ENCODE measurements at regions not wholly inside any gene's neighbourhood (a gene's known extent, or its start where the extent isn't known, plus 50 kb on each side); places are given as distances from the start of the nearest gene placed in this dataset.

- Histone ChIP-seq H3K9me3 (ENCODE audit: control insufficient read depth, insufficient read depth, low read depth, low read length) (no peaks in the 10 kb centered on the region), H3K36me3 (ENCODE audit: control insufficient read depth, insufficient read depth, low read length) (no peaks in the 10 kb centered on the region), H3K27me3 (ENCODE audit: control insufficient read depth, insufficient read depth, low read length) (no peaks in the 10 kb centered on the region), H3K27ac (ENCODE audit: low read length) (no peak overlapping the region), H3K4me3 (ENCODE audit: low read depth in 2 of 2, low read length in 2 of 2) (no peak overlapping the region), H3K4me1 (ENCODE audit: control insufficient read depth, insufficient read depth, low read length) (no peaks in the 10 kb centered on the region)
- ChIA-PET CTCF (no interaction called here), POLR2A (no interaction called here)
- BruUV-seq (replicated peaks), result no TSS peak
- ATAC-seq, result no peak
- no peak for DNase-seq (ENCODE audit: low read depth, low spot score)
- in situ Hi-C loops (cut with HindIII; ENCODE audit: low pct_unique_long_range_greater_than_20kb, low sequenced_read_pairs), result no loop called here
- TF ChIP-seq, protein P1, sequence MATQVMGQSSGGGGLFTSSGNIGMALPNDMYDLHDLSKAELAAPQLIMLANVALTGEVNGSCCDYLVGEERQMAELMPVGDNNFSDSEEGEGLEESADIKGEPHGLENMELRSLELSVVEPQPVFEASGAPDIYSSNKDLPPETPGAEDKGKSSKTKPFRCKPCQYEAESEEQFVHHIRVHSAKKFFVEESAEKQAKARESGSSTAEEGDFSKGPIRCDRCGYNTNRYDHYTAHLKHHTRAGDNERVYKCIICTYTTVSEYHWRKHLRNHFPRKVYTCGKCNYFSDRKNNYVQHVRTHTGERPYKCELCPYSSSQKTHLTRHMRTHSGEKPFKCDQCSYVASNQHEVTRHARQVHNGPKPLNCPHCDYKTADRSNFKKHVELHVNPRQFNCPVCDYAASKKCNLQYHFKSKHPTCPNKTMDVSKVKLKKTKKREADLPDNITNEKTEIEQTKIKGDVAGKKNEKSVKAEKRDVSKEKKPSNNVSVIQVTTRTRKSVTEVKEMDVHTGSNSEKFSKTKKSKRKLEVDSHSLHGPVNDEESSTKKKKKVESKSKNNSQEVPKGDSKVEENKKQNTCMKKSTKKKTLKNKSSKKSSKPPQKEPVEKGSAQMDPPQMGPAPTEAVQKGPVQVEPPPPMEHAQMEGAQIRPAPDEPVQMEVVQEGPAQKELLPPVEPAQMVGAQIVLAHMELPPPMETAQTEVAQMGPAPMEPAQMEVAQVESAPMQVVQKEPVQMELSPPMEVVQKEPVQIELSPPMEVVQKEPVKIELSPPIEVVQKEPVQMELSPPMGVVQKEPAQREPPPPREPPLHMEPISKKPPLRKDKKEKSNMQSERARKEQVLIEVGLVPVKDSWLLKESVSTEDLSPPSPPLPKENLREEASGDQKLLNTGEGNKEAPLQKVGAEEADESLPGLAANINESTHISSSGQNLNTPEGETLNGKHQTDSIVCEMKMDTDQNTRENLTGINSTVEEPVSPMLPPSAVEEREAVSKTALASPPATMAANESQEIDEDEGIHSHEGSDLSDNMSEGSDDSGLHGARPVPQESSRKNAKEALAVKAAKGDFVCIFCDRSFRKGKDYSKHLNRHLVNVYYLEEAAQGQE (IDR thresholded peaks at IDR 0.05; ENCODE audit: insufficient read depth in 1 of 2, low read depth in 2 of 2, low read length in 1 of 2), result no peak
- TF ChIP-seq CTCF (IDR thresholded peaks at IDR 0.05), result no peak
- no peak for TF ChIP-seq TCF7L2 (IDR thresholded peaks at IDR 0.05; ENCODE audit: low read depth, low read length)
- TF ChIP-seq SIN3A (IDR thresholded peaks at IDR 0.05; ENCODE audit: borderline replicate concordance, insufficient read depth, low read depth, low read length), result no peak
- TF ChIP-seq POLR2AphosphoS5 (IDR thresholded peaks at IDR 0.05; ENCODE audit: low read depth, low read length), result no peak
- intact Hi-C loops (cut with micrococcal nuclease; ENCODE audit: unreplicated experiment), result no loop called here
Observed at GRCh38 chr2:21687589-21687988, 563.8 kb downstream of the TDRD15 start.

- Histone ChIP-seq H3K9me3 (ENCODE audit: control insufficient read depth, insufficient read depth, low read depth, low read length) (no peaks in the 10 kb centered on the region), H3K36me3 (ENCODE audit: control insufficient read depth, insufficient read depth, low read length) (no peaks in the 10 kb centered on the region), H3K27me3 (ENCODE audit: control insufficient read depth, insufficient read depth, low read length) (no peaks in the 10 kb centered on the region), H3K27ac (ENCODE audit: low read length) (no peak overlapping the region), H3K4me1 (ENCODE audit: control insufficient read depth, insufficient read depth, low read length) (no peaks in the 10 kb centered on the region), H3K4me3 (ENCODE audit: low read depth in 2 of 2, low read length in 2 of 2) (no peak overlapping the region)
- TF ChIP-seq TCF7L2 (IDR thresholded peaks at IDR 0.05; ENCODE audit: low read depth, low read length), result no peak
- CTCF ChIA-PET, result no interaction called here
- POLR2A ChIA-PET, result no interaction called here
- intact Hi-C loops (cut with micrococcal nuclease; ENCODE audit: unreplicated experiment), result no loop called here
- in situ Hi-C loops (cut with HindIII; ENCODE audit: low pct_unique_long_range_greater_than_20kb, low sequenced_read_pairs), result no loop called here
- ATAC-seq, result no peak
- no peak for DNase-seq (ENCODE audit: low read depth, low spot score)
- BruUV-seq (replicated peaks), result no TSS peak
Observed at GRCh38 chr2:21690005-21690404, 566.2 kb downstream of the TDRD15 start.

DNA sequence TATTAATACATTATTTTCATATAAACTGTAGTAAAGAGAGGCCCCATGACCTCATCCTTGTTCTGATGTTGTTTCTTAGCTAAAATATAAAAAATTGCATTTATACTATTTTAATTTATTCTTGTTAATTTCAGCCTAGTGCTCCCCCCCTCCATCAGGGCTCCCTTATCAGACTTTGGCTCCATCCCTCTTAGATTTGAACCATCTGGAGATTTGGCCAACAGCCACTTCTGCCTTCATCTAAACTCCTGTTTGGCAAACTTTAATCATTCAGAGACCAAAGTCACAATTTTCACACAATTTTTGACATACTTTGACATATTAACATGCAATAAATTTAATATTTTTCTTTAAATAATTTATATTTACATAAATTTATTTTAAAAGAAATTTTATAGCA, 569.3 kb downstream of the TDRD15 start:
- Histone ChIP-seq H3K4me3 (ENCODE audit: low read depth in 2 of 2, low read length in 2 of 2) (no peak overlapping the region), H3K27ac (ENCODE audit: low read length) (no peak overlapping the region), H3K36me3 (ENCODE audit: control insufficient read depth, insufficient read depth, low read length) (no peaks in the 10 kb centered on the region), H3K9me3 (ENCODE audit: control insufficient read depth, insufficient read depth, low read depth, low read length) (no peaks in the 10 kb centered on the region), H3K4me1 (ENCODE audit: control insufficient read depth, insufficient read depth, low read length) (no peaks in the 10 kb centered on the region), H3K27me3 (ENCODE audit: control insufficient read depth, insufficient read depth, low read length) (no peaks in the 10 kb centered on the region)
- ChIA-PET POLR2A (no interaction called here), CTCF (no interaction called here)
- ATAC-seq (no peak), DNase-seq (ENCODE audit: low read depth, low spot score) (no peak)
- no TSS peak for BruUV-seq (replicated peaks)
- in situ Hi-C loops (cut with HindIII; ENCODE audit: low pct_unique_long_range_greater_than_20kb, low sequenced_read_pairs), result no loop called here
- intact Hi-C loops (cut with micrococcal nuclease; ENCODE audit: unreplicated experiment), result no loop called here
- TF ChIP-seq POLR2AphosphoS5 (IDR thresholded peaks at IDR 0.05; ENCODE audit: low read depth, low read length) (no peak), CTCF (IDR thresholded peaks at IDR 0.05) (no peak), SIN3A (IDR thresholded peaks at IDR 0.05; ENCODE audit: borderline replicate concordance, insufficient read depth, low read depth, low read length) (no peak), TCF7L2 (IDR thresholded peaks at IDR 0.05; ENCODE audit: low read depth, low read length) (no peak)
- TF ChIP-seq, protein P1 (IDR thresholded peaks at IDR 0.05; ENCODE audit: insufficient read depth in 1 of 2, low read depth in 2 of 2, low read length in 1 of 2), result no peak

All from Panc1 (cell line).